ENCODE measurements at regions not wholly inside any gene's neighbourhood (a gene's known extent, or its start where the extent isn't known, plus 50 kb on each side); places are given as distances from the start of the nearest gene placed in this dataset.

- DNase-seq (no peak), ATAC-seq (no peak)
- Mint-ChIP-seq H3K9me3 (ENCODE audit: insufficient read depth) (no peaks in the 10 kb centered on the region), H3K36me3 (ENCODE audit: low read depth) (no peaks in the 10 kb centered on the region), H3K27me3 (ENCODE audit: low read depth) (peaks cover 56% of the 10 kb centered on the region), H3K4me1 (ENCODE audit: low read depth) (peaks cover 5% of the 10 kb centered on the region), H3K4me3 (no peak overlapping the region), H3K27ac (no peak overlapping the region)
- CTCF ChIA-PET, result interaction anchor here (1.1 to 2.4 kb wide), 3 partner anchors 9 to 417 kb away, joined by 3 to 21 read pairs (median 3); no protein-coding TSS in a partner anchor
- POLR2A ChIA-PET, result interaction anchor here (0.7 kb wide), 1 partner anchor 121 kb away, joined by 4 read pairs; no protein-coding TSS in a partner anchor
These were observed 94.3 kb downstream of the ZNF280B start for GRCh38 chr22:22414266-22414665.

GRCh38 chr22:22417495-22418162, 90.9 kb downstream of the ZNF280B start:
- CTCF ChIA-PET, result interaction anchor here (0.9 kb wide), 1 partner anchor 11 kb away, joined by 3 read pairs; no protein-coding TSS in a partner anchor
- H3K4me1 Mint-ChIP-seq (ENCODE audit: low read depth), result no peaks in the 10 kb centered on the region
- H3K27me3 Mint-ChIP-seq (ENCODE audit: low read depth), result peaks cover 50% of the 10 kb centered on the region

GRCh38 chr22:22418163-22418549, 90.4 kb downstream of the ZNF280B start:
- ChIA-PET CTCF (interaction anchor here (0.9 to 1.7 kb wide), 2 partner anchors 10 to 13 kb away, joined by 3 to 8 read pairs; no protein-coding TSS in a partner anchor), POLR2A (no interaction called here)
- H3K9me3 Mint-ChIP-seq (ENCODE audit: insufficient read depth), result no peaks in the 10 kb centered on the region
- H3K4me3 Mint-ChIP-seq, result no peak overlapping the region
- no peaks in the 10 kb centered on the region for H3K36me3 Mint-ChIP-seq (ENCODE audit: low read depth)
- H3K4me1 Mint-ChIP-seq (ENCODE audit: low read depth), result no peaks in the 10 kb centered on the region
- H3K27me3 Mint-ChIP-seq (ENCODE audit: low read depth), result peaks cover 45% of the 10 kb centered on the region
- H3K27ac Mint-ChIP-seq, result no peak overlapping the region
- DNase-seq (no peak), ATAC-seq (no peak)

More at GRCh38 chr22:22417495-22418162, 90.9 kb downstream of the ZNF280B start:
- Mint-ChIP-seq H3K9me3 (ENCODE audit: insufficient read depth) (no peaks in the 10 kb centered on the region), H3K36me3 (ENCODE audit: low read depth) (no peaks in the 10 kb centered on the region), H3K4me3 (no peak overlapping the region), H3K27ac (no peak overlapping the region)
- DNase-seq (no peak), ATAC-seq (no peak)
- POLR2A ChIA-PET, result no interaction called here

GRCh38 chr22:22418957-22419356, 89.6 kb downstream of the ZNF280B start:
- Mint-ChIP-seq H3K4me1 (ENCODE audit: low read depth) (no peaks in the 10 kb centered on the region), H3K27ac (no peak overlapping the region), H3K27me3 (ENCODE audit: low read depth) (peaks cover 37% of the 10 kb centered on the region), H3K9me3 (ENCODE audit: insufficient read depth) (no peaks in the 10 kb centered on the region), H3K4me3 (no peak overlapping the region), H3K36me3 (ENCODE audit: low read depth) (no peaks in the 10 kb centered on the region)
- DNase-seq (no peak), ATAC-seq (no peak)
- POLR2A ChIA-PET, result no interaction called here
- CTCF ChIA-PET, result interaction anchor here (1.7 kb wide), 1 partner anchor 12 kb away, joined by 8 read pairs; no protein-coding TSS in a partner anchor

GRCh38 chr22:22420580-22420979, 88.0 kb downstream of the ZNF280B start:
- POLR2A ChIA-PET, result no interaction called here
- H3K4me1 Mint-ChIP-seq (ENCODE audit: low read depth), result no peaks in the 10 kb centered on the region
- no peaks in the 10 kb centered on the region for H3K36me3 Mint-ChIP-seq (ENCODE audit: low read depth)
- H3K27me3 Mint-ChIP-seq (ENCODE audit: low read depth), result peaks cover 26% of the 10 kb centered on the region
- H3K27ac Mint-ChIP-seq, result no peak overlapping the region
- ATAC-seq (no peak), DNase-seq (no peak)
- H3K4me3 Mint-ChIP-seq, result no peak overlapping the region
- H3K9me3 Mint-ChIP-seq (ENCODE audit: insufficient read depth), result no peaks in the 10 kb centered on the region
- CTCF ChIA-PET, result interaction anchor here (1.8 to 2.7 kb wide), 2 partner anchors 22 to 77 kb away, joined by 4 to 10 read pairs; no protein-coding TSS in a partner anchor

GRCh38 chr22:22421392-22421791, 87.2 kb downstream of the ZNF280B start:
- Mint-ChIP-seq H3K36me3 (ENCODE audit: low read depth) (no peaks in the 10 kb centered on the region), H3K4me3 (no peak overlapping the region), H3K4me1 (ENCODE audit: low read depth) (no peaks in the 10 kb centered on the region), H3K9me3 (ENCODE audit: insufficient read depth) (no peaks in the 10 kb centered on the region), H3K27ac (no peak overlapping the region), H3K27me3 (ENCODE audit: low read depth) (peaks cover 22% of the 10 kb centered on the region)
- no peak for ATAC-seq
- POLR2A ChIA-PET, result no interaction called here
- CTCF ChIA-PET, result interaction anchor here (0.9 to 2.7 kb wide), 8 partner anchors 10 to 238 kb away, joined by 3 to 24 read pairs (median 6); no protein-coding TSS in a partner anchor
- DNase-seq, result no peak

- H3K4me1 Mint-ChIP-seq (ENCODE audit: low read depth), result no peaks in the 10 kb centered on the region
- ChIA-PET CTCF (interaction anchor here (0.6 to 2.7 kb wide), 39 partner anchors 9 to 305 kb away, joined by 3 to 24 read pairs (median 4); partner anchors contain the start of gene ZNF280B), POLR2A (interaction anchor here (0.6 kb wide), 1 partner anchor 102 kb away, joined by 4 read pairs; no protein-coding TSS in a partner anchor)
- ATAC-seq (peak; percentile 81), DNase-seq (peak; percentile 83)
- no peak overlapping the region for H3K27ac Mint-ChIP-seq
- peaks cover 17% of the 10 kb centered on the region for H3K27me3 Mint-ChIP-seq (ENCODE audit: low read depth)
- H3K9me3 Mint-ChIP-seq (ENCODE audit: insufficient read depth), result no peaks in the 10 kb centered on the region
- H3K4me3 Mint-ChIP-seq, result no peak overlapping the region
- no peaks in the 10 kb centered on the region for H3K36me3 Mint-ChIP-seq (ENCODE audit: low read depth)
These were observed 85.9 kb downstream of the ZNF280B start for GRCh38 chr22:22422629-22423112.

- DNase-seq (no peak), ATAC-seq (no peak)
- Mint-ChIP-seq H3K4me1 (ENCODE audit: low read depth) (no peaks in the 10 kb centered on the region), H3K27ac (no peak overlapping the region), H3K36me3 (ENCODE audit: low read depth) (no peaks in the 10 kb centered on the region), H3K27me3 (ENCODE audit: low read depth) (peaks cover 15% of the 10 kb centered on the region), H3K9me3 (ENCODE audit: insufficient read depth) (no peaks in the 10 kb centered on the region), H3K4me3 (no peak overlapping the region)
- CTCF ChIA-PET, result no interaction called here
- POLR2A ChIA-PET, result no interaction called here
These were observed 84.9 kb downstream of the ZNF280B start for GRCh38 chr22:22423681-22424080.

GRCh38 chr22:22424210-22424800, 84.2 kb downstream of the ZNF280B start:
- H3K27me3 Mint-ChIP-seq (ENCODE audit: low read depth), result peaks cover 11% of the 10 kb centered on the region
- H3K4me3 Mint-ChIP-seq, result no peak overlapping the region
- no peaks in the 10 kb centered on the region for H3K36me3 Mint-ChIP-seq (ENCODE audit: low read depth)
- no peak overlapping the region for H3K27ac Mint-ChIP-seq
- ATAC-seq (no peak), DNase-seq (no peak)
- ChIA-PET CTCF (interaction anchor here (0.6 kb wide), 1 partner anchor 42 kb away, joined by 3 read pairs; no protein-coding TSS in a partner anchor), POLR2A (no interaction called here)
- H3K9me3 Mint-ChIP-seq (ENCODE audit: insufficient read depth), result no peaks in the 10 kb centered on the region
- H3K4me1 Mint-ChIP-seq (ENCODE audit: low read depth), result no peaks in the 10 kb centered on the region

- no peak for ATAC-seq
- CTCF ChIA-PET, result interaction anchor here (0.6 to 1.1 kb wide), 2 partner anchors 41 to 217 kb away, joined by 3 read pairs; no protein-coding TSS in a partner anchor
- Mint-ChIP-seq H3K27ac (no peak overlapping the region), H3K9me3 (ENCODE audit: insufficient read depth) (no peaks in the 10 kb centered on the region), H3K27me3 (ENCODE audit: low read depth) (peaks cover 9% of the 10 kb centered on the region), H3K4me3 (no peak overlapping the region), H3K36me3 (ENCODE audit: low read depth) (no peaks in the 10 kb centered on the region), H3K4me1 (ENCODE audit: low read depth) (no peaks in the 10 kb centered on the region)
- no peak for DNase-seq
- POLR2A ChIA-PET, result no interaction called here
These were observed 83.6 kb downstream of the ZNF280B start for GRCh38 chr22:22424956-22425355.

GRCh38 chr22:22425356-22425755, 83.2 kb downstream of the ZNF280B start:
- Mint-ChIP-seq H3K36me3 (ENCODE audit: low read depth) (no peaks in the 10 kb centered on the region), H3K4me3 (no peak overlapping the region), H3K27me3 (ENCODE audit: low read depth) (peaks cover 7% of the 10 kb centered on the region), H3K9me3 (ENCODE audit: insufficient read depth) (no peaks in the 10 kb centered on the region), H3K27ac (no peak overlapping the region), H3K4me1 (ENCODE audit: low read depth) (no peaks in the 10 kb centered on the region)
- ChIA-PET POLR2A (no interaction called here), CTCF (interaction anchor here (1.1 kb wide), 1 partner anchor 217 kb away, joined by 3 read pairs; no protein-coding TSS in a partner anchor)
- no peak for ATAC-seq
- DNase-seq, result no peak
